Liver (tissue), 8 donors: ENCODE measurements at regions not wholly inside any gene's neighbourhood (a gene's known extent, or its start where the extent isn't known, plus 50 kb on each side); places are given as distances from the start of the nearest gene placed in this dataset.

Experiments used
- DNase-seq: peaks from one replicate; pipeline ENCODE4 v3.0.0-alpha.2; 2017; ENCODE audit warnings: low spot score
- H3K27ac ChIP-seq, 2 donors: one replicate each; pipeline ENCODE4 v1.7.0; 2013; ENCODE audit warnings: inconsistent platforms in 2 of 2, low read length in 2 of 2, control low read depth in 1 of 2, low read depth in 1 of 2, mild to moderate bottlenecking in 1 of 2
- H3K27me3 ChIP-seq, 4 donors: one replicate each; pipeline versions ENCODE4 v1.6.1 to v1.7.0; 2013; ENCODE audit warnings: low read length in 3 of 4, inconsistent platforms in 1 of 4, mild to moderate bottlenecking in 1 of 4, moderate library complexity in 1 of 4; ENCODE audit not compliant: control insufficient read depth in 4 of 4, insufficient read depth in 4 of 4
- H3K36me3 ChIP-seq, 4 donors: one replicate each; pipeline versions ENCODE4 v1.6.1 to v1.7.0; 2013; ENCODE audit warnings: low read length in 3 of 4, mild to moderate bottlenecking in 3 of 4, low read depth in 1 of 4, moderate library complexity in 1 of 4; ENCODE audit not compliant: control insufficient read depth in 4 of 4, insufficient read depth in 3 of 4
- H3K4me1 ChIP-seq, 4 donors: one replicate each; pipeline versions ENCODE4 v1.6.1 to v1.7.0; 2013; ENCODE audit warnings: low read length in 3 of 4, mild to moderate bottlenecking in 3 of 4, moderate library complexity in 1 of 4; ENCODE audit not compliant: control insufficient read depth in 4 of 4, insufficient read depth in 4 of 4
- H3K4me3 ChIP-seq, 3 donors: one replicate each; pipeline versions ENCODE4 v1.6.1 to v1.7.0; 2013; ENCODE audit warnings: low read length in 3 of 3, control low read depth in 1 of 3, low read depth in 1 of 3, mild to moderate bottlenecking in 1 of 3
- H3K9ac ChIP-seq, 2 donors: one replicate each; pipeline ENCODE4 v1.7.0; 2013; ENCODE audit warnings: low read length in 2 of 2, mild to moderate bottlenecking in 2 of 2, moderate library complexity in 2 of 2, control low read depth in 1 of 2, low read depth in 1 of 2
- H3K9me3 ChIP-seq, 4 donors: one replicate each; pipeline versions ENCODE4 v1.6.1 to v1.7.0; 2013; ENCODE audit warnings: low read length in 3 of 4; ENCODE audit not compliant: control insufficient read depth in 4 of 4
- EGR1 ChIP-seq, 2 donors: IDR thresholded peaks; 2 replicates each; pipeline ENCODE4 v1.6.1; 2016 to 2018; ENCODE audit warnings: antibody characterized with exemption in 2 of 2, low read depth in 2 of 2
- FOXA1 ChIP-seq: IDR thresholded peaks from 2 replicates; pipeline ENCODE4 v1.6.1; 2016; ENCODE audit warnings: antibody characterized with exemption
- FOXA2 ChIP-seq: IDR thresholded peaks from 2 replicates; pipeline ENCODE4 v1.6.1; 2016; ENCODE audit warnings: antibody characterized with exemption
- GABPA ChIP-seq, 2 donors: IDR thresholded peaks in 1 of 2; conservative IDR thresholded peaks in 1 of 2; 2 replicates each; pipeline ENCODE4 v1.6.1; 2016; ENCODE audit warnings: antibody characterized with exemption in 2 of 2, mild to moderate bottlenecking in 1 of 2, moderate library complexity in 1 of 2
- HNF4A ChIP-seq, 2 donors: conservative IDR thresholded peaks; 2 replicates each; pipeline ENCODE4 v1.6.1; 2016; ENCODE audit warnings: antibody characterized with exemption in 2 of 2, mild to moderate bottlenecking in 2 of 2
- HNF4G ChIP-seq: IDR thresholded peaks from 2 replicates; pipeline ENCODE4 v1.6.1; 2016; ENCODE audit warnings: antibody characterized with exemption
- JUND ChIP-seq, 2 donors: IDR thresholded peaks; 2 replicates each; pipeline ENCODE4 v1.6.1; 2016; ENCODE audit warnings: antibody characterized with exemption in 2 of 2
- NR2F2 ChIP-seq: IDR thresholded peaks from 2 replicates; pipeline ENCODE4 v1.6.1; 2016; ENCODE audit warnings: antibody characterized with exemption
- RAD21 ChIP-seq, 2 donors: IDR thresholded peaks; 2 replicates each; pipeline ENCODE4 v1.6.1; 2016; ENCODE audit warnings: antibody characterized with exemption in 2 of 2, mild to moderate bottlenecking in 2 of 2
- RXRA ChIP-seq, 2 donors: IDR thresholded peaks; 2 replicates each; pipeline ENCODE4 v1.6.1; 2017 to 2018; ENCODE audit warnings: antibody characterized with exemption in 2 of 2, mild to moderate bottlenecking in 1 of 2
- SP1 ChIP-seq: IDR thresholded peaks from 2 replicates; pipeline ENCODE4 v1.6.1; 2018; ENCODE audit warnings: antibody characterized with exemption, mild to moderate bottlenecking
- TAF1 ChIP-seq: conservative IDR thresholded peaks from 2 replicates; pipeline ENCODE4 v1.6.1; 2016; ENCODE audit warnings: antibody characterized with exemption, mild to moderate bottlenecking
- YY1 ChIP-seq: IDR thresholded peaks from 2 replicates; pipeline ENCODE4 v1.6.1; 2016; ENCODE audit warnings: antibody characterized with exemption, mild to moderate bottlenecking
- WGBS: extraction: QIAGEN DNeasy Blood & Tissue Kit; methylation state at CpG from one replicate; pipeline ENCODE4 v1.1.7; 2013; 5-methylcytosine and 5-hydroxymethylcytosine counted together
- TF ChIP-seq, protein P1 (sequence below): IDR thresholded peaks from 2 replicates; pipeline ENCODE4 v1.6.1; 2016; ENCODE audit warnings: antibody characterized with exemption
- TF ChIP-seq, protein P2 (sequence below): IDR thresholded peaks from 2 replicates; pipeline ENCODE4 v1.6.1; 2016; ENCODE audit warnings: antibody characterized with exemption
- TF ChIP-seq, protein P3 (sequence below): fragments of 150-350 bp; IDR thresholded peaks from 2 replicates; pipeline ENCODE4 v1.5.1; 2017; ENCODE audit warnings: improper control_type of control experiment, low read depth, low read length; ENCODE audit not compliant: missing input control
- TF ChIP-seq, protein P4 (sequence below): IDR thresholded peaks from 2 replicates; pipeline ENCODE4 v1.6.1; 2016; ENCODE audit warnings: antibody characterized with exemption
- TF ChIP-seq, protein P5 (sequence below): IDR thresholded peaks from 2 replicates; pipeline ENCODE4 v1.6.1; 2016; ENCODE audit warnings: antibody characterized with exemption, mild to moderate bottlenecking
- donor health status: healthy.
- donor health status: healthy.
- donor health status: healthy.
- donor health status: healthy.
- donor health status: healthy.

DNA sequence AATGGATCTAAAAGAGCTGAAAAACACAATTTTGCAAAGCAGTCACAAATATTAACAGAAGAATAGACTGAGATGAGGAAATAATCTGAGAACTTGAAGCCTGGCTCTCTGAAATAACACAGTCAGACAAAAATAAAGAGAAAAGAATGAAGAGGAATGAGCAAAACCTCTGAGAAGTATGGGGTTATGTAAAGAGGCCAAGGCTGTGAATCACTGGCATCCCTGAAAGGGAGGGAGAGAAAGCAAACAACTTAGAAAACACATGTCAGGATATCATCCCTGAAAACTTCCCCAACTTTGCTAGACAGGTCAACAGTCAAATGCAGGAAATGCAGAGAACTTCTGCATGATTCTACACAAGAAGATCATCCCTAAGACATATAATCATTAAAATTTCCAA, 73.5 kb upstream of the LHCGR start (continued):
- TF ChIP-seq RXRA (IDR thresholded peaks at IDR 0.05) (no peak), SP1 (no peak), FOXA2 (no peak), TAF1 (no peak), HNF4A (conservative IDR thresholded peaks at IDR 0.05) (no peak), EGR1 (IDR thresholded peaks at IDR 0.05; ENCODE audit: low read depth in 2 of 2) (no peak), NR2F2 (no peak)
- TF ChIP-seq, protein P1, sequence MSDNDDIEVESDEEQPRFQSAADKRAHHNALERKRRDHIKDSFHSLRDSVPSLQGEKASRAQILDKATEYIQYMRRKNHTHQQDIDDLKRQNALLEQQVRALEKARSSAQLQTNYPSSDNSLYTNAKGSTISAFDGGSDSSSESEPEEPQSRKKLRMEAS, result no peak
- TF ChIP-seq, protein P2, sequence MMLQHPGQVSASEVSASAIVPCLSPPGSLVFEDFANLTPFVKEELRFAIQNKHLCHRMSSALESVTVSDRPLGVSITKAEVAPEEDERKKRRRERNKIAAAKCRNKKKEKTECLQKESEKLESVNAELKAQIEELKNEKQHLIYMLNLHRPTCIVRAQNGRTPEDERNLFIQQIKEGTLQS, result no peak

DNA sequence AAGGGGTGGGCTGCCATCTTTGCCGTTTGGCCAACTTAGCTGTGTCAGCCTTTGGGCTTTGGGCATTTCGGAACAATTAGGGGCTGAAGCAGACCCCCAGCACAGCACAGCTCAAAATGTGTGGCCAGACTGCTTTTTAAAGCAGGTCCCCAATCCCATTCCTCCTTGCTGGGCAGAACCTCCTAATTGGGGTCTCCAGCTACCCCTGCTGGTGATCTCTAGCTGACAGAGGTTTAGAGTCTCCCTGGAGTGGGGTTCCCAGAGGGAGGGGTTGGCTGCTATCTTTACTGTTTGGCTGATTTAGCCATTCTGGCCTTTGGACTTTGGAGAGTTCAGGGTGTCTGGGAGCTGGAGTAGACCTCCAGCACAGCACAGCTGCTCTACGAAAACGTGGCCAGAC, 71.5 kb upstream of the LHCGR start:
- WGBS, result 60% methylated on average over 4 of the region's 4 CpGs
- TF ChIP-seq FOXA1 (no peak), HNF4A (conservative IDR thresholded peaks at IDR 0.05) (no peak), FOXA2 (no peak), RXRA (IDR thresholded peaks at IDR 0.05) (no peak), EGR1 (IDR thresholded peaks at IDR 0.05; ENCODE audit: low read depth in 2 of 2) (no peak), RAD21 (IDR thresholded peaks at IDR 0.05) (no peak)
- TF ChIP-seq, protein P3, sequence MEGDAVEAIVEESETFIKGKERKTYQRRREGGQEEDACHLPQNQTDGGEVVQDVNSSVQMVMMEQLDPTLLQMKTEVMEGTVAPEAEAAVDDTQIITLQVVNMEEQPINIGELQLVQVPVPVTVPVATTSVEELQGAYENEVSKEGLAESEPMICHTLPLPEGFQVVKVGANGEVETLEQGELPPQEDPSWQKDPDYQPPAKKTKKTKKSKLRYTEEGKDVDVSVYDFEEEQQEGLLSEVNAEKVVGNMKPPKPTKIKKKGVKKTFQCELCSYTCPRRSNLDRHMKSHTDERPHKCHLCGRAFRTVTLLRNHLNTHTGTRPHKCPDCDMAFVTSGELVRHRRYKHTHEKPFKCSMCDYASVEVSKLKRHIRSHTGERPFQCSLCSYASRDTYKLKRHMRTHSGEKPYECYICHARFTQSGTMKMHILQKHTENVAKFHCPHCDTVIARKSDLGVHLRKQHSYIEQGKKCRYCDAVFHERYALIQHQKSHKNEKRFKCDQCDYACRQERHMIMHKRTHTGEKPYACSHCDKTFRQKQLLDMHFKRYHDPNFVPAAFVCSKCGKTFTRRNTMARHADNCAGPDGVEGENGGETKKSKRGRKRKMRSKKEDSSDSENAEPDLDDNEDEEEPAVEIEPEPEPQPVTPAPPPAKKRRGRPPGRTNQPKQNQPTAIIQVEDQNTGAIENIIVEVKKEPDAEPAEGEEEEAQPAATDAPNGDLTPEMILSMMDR, result no peak
- TF ChIP-seq, protein P1, result no peak
- Histone ChIP-seq H3K4me3 (no peak overlapping the region), H3K27ac (no peak overlapping the region), H3K9ac (no peak overlapping the region), H3K4me1 (no peaks in the 10 kb centered on the region), H3K9me3 (no peaks in the 10 kb centered on the region), H3K27me3 (peaks cover 0 to 5% (median 0%) of the 10 kb centered on the region in 4 donors), H3K36me3 (no peaks in the 10 kb centered on the region)
- no peak for DNase-seq

DNA sequence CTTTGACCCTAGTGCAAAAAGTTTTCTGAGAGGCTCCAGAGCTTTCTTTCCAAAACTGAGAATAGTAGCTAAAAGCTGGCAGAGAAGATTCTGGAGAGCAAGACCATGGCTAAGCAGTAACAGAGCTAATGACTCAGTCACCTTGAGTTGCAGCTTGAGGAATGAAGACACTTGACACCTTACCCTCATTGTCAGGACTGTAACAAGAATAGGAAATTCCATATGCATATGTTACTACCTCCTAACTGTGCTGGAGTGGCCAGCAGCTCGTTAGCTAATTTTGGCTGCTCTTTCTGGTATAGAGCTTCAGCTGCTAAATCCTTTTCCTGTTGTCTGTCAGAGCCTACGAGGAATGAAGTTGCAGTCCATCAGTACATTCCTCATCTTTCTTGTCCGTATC, 68.6 kb upstream of the LHCGR start:
- 67% methylated on average over 3 of the region's 3 CpGs for WGBS

More for the DNA sequence above, 68.6 kb upstream of the LHCGR start:
- H3K4me1 ChIP-seq, result no peaks in the 10 kb centered on the region
- peaks cover 0 to 5% (median 0%) of the 10 kb centered on the region in 4 donors for H3K27me3 ChIP-seq
- no peak overlapping the region for H3K27ac ChIP-seq
- no peaks in the 10 kb centered on the region for H3K9me3 ChIP-seq
- DNase-seq, result no peak
- no peaks in the 10 kb centered on the region for H3K36me3 ChIP-seq
- H3K4me3 ChIP-seq, result no peak overlapping the region
- no peak overlapping the region for H3K9ac ChIP-seq
- TF ChIP-seq, protein P2, result no peak
- TF ChIP-seq JUND (IDR thresholded peaks at IDR 0.05) (no peak), EGR1 (IDR thresholded peaks at IDR 0.05; ENCODE audit: low read depth in 2 of 2) (no peak), NR2F2 (no peak), HNF4G (no peak), RAD21 (IDR thresholded peaks at IDR 0.05) (no peak), FOXA2 (no peak), GABPA (IDR thresholded peaks at IDR 0.05 in 1 of 2, conservative IDR thresholded peaks at IDR 0.05 in 1 of 2) (no peak), TAF1 (no peak), FOXA1 (no peak), SP1 (no peak), YY1 (no peak), RXRA (IDR thresholded peaks at IDR 0.05) (no peak), HNF4A (conservative IDR thresholded peaks at IDR 0.05) (no peak)
- TF ChIP-seq, protein P3, result no peak
- TF ChIP-seq, protein P1, result no peak
- TF ChIP-seq, protein P4, sequence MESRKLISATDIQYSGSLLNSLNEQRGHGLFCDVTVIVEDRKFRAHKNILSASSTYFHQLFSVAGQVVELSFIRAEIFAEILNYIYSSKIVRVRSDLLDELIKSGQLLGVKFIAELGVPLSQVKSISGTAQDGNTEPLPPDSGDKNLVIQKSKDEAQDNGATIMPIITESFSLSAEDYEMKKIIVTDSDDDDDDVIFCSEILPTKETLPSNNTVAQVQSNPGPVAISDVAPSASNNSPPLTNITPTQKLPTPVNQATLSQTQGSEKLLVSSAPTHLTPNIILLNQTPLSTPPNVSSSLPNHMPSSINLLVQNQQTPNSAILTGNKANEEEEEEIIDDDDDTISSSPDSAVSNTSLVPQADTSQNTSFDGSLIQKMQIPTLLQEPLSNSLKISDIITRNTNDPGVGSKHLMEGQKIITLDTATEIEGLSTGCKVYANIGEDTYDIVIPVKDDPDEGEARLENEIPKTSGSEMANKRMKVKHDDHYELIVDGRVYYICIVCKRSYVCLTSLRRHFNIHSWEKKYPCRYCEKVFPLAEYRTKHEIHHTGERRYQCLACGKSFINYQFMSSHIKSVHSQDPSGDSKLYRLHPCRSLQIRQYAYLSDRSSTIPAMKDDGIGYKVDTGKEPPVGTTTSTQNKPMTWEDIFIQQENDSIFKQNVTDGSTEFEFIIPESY, result no peak
- TF ChIP-seq, protein P5, sequence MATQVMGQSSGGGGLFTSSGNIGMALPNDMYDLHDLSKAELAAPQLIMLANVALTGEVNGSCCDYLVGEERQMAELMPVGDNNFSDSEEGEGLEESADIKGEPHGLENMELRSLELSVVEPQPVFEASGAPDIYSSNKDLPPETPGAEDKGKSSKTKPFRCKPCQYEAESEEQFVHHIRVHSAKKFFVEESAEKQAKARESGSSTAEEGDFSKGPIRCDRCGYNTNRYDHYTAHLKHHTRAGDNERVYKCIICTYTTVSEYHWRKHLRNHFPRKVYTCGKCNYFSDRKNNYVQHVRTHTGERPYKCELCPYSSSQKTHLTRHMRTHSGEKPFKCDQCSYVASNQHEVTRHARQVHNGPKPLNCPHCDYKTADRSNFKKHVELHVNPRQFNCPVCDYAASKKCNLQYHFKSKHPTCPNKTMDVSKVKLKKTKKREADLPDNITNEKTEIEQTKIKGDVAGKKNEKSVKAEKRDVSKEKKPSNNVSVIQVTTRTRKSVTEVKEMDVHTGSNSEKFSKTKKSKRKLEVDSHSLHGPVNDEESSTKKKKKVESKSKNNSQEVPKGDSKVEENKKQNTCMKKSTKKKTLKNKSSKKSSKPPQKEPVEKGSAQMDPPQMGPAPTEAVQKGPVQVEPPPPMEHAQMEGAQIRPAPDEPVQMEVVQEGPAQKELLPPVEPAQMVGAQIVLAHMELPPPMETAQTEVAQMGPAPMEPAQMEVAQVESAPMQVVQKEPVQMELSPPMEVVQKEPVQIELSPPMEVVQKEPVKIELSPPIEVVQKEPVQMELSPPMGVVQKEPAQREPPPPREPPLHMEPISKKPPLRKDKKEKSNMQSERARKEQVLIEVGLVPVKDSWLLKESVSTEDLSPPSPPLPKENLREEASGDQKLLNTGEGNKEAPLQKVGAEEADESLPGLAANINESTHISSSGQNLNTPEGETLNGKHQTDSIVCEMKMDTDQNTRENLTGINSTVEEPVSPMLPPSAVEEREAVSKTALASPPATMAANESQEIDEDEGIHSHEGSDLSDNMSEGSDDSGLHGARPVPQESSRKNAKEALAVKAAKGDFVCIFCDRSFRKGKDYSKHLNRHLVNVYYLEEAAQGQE, result no peak
